NCI-H2196 treated with DMSO at 0.1 percent for 48 hours (cell line): ENCODE measurements at regions not wholly inside any gene's neighbourhood (a gene's known extent, or its start where the extent isn't known, plus 50 kb on each side); places are given as distances from the start of the nearest gene placed in this dataset.
"Not testable (repeated sequence)": the region's sequence is repeated elsewhere in the genome, so short reads cannot be mapped to it uniquely, and the experiment has no call there.

Source experiments
- DNase-seq: peaks from one replicate; lab custom pipeline; 2025; ENCODE audit not compliant: unreplicated experiment; lab: John Stamatoyannopoulos, UW

DNA sequence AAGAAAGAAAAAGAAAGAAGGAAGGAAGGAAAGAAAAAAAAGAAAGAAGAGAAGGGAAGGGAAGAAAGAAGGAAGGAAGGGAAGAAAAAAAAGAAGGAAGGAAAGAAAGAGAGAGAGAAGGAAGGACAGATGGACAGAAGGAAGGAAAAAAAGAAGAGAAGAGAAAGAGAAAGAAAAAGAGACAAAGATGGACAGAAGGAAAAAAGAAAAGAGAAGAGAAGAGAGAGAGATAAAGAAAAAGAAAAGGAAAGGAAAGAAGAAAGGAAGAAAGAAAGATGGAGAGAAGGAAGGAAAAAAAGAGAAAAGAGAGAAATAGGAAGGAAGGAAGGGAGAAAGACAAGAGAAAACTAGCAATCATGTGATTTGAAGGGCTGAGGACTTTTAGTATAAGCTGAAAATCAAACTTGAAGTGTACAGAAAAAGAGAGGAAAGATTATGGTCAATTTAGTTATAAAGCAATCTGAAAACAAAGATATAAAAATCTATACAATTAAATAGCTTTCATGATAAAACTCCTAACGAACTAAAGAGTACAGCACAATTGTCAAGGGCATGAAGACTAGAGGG lies 115.3 kb downstream of the LTN1 start:
- DNase-seq = no peak

- DNase-seq = no peak
Measured at GRCh38 chr21:28875078-28875477, 117.6 kb downstream of the LTN1 start.

- DNase-seq = no peak
Measured at GRCh38 chr21:28872218-28872617, 120.5 kb downstream of the LTN1 start.

DNA sequence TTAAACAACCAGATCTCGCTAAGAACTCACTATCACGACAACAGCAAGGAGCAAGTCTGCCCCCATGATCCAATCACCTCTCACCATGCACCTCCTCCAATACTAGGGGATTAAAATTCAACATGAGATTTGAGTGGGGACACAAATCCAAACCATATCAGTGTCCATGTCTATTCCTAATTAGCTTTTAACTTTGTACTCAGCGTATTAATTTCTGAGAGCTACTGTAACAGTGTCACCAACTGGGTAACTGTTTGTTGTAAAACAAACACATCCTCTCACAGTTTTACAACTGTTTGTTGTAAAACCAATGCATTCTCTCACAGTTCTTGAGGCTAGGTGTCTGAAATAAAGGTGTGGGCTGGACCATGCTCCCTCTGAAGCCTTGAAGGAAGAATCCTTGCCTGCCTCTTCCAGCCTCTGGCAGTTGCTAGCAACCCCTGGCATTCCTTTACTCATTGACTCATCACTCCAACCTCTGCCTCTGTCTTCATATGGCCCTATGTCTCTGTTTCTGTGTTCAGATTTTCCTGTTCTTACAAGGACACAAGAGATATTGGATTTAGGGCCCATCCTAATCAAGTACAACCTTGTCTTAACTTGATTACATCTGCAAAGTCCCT lies 121.2 kb downstream of the LTN1 start:
- no peak for DNase-seq

GRCh38 chr21:28867401-28867800 lies 125.3 kb downstream of the LTN1 start:
- DNase-seq = no peak

DNA sequence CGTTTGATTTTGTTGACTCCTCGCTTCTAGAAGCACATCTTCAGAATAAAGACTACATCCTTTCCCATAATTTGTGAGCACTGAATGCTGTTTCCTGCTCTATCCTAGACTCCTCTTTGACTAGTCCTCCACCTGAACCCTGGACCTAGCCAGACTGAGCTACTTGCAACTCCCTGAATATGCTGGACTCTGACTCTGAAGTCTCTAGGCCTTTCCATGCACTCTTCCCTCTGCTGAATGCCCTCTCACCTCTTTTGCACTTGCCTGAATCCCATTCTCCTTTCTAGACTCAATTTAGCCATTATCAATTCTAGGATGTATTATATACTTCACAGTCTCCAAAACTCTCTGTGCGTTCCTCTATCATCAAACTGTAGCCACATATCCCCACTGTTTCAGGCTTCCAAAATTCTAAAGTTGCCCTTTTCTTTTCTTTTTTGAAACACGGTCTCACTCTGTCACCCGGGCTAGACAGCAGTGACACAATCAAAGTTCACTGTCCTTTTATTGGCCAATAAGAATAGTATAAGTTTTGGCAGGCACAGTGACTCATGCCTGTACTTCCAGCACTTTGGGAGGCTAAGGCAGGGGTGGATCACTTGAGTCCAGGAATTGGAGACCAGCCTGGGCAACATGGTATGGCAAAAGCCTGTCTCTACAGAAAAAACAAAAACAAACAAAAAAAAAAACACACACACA lies 127.0 kb downstream of the LTN1 start:
- DNase-seq = no peak

GRCh38 chr21:28858424-28858823 lies 134.3 kb downstream of the LTN1 start:
- DNase-seq = no peak

- no peak for DNase-seq
Measured at GRCh38 chr21:28857752-28858151, 134.9 kb downstream of the LTN1 start.

- no peak for DNase-seq
Measured at GRCh38 chr21:28856588-28857250, 136.0 kb downstream of the LTN1 start.

- no peak for DNase-seq
Measured at GRCh38 chr21:28852706-28853105, 140.0 kb downstream of the LTN1 start.

- DNase-seq = no peak
Measured at GRCh38 chr21:28851645-28852044, 141.0 kb downstream of the LTN1 start.

GRCh38 chr21:28839237-28839636 lies 153.4 kb downstream of the LTN1 start:
- DNase-seq = not testable (repeated sequence)

GRCh38 chr21:28837426-28837825 lies 155.3 kb downstream of the LTN1 start:
- not testable (repeated sequence) for DNase-seq

- not testable (repeated sequence) for DNase-seq
Measured at GRCh38 chr21:28836588-28836987, 156.1 kb downstream of the LTN1 start.

- no peak for DNase-seq
Measured at GRCh38 chr21:28834335-28835238, 158.1 kb downstream of the LTN1 start.

DNA sequence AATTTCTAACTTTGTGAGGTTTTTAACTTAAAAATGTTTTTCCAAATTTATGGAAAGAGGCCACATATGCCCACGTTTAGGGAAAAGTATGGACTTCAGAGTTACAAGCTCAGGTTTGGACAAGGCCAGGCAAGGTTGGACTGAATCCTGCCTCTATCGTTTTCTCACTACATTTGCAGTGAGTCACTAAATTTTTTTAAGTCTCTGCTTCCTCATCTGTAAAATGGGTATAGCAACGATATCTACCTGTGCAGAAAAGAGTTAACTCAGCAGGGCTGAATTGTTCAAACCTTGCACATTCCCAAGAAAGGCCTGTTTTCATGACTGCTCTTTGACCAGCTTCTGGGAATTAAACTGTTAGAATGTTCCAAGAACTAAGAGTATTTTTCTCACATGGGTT lies 159.1 kb downstream of the LTN1 start:
- no peak for DNase-seq

- no peak for DNase-seq
Measured at GRCh38 chr21:28833182-28833581, 159.5 kb downstream of the LTN1 start.

- DNase-seq = no peak
Measured at GRCh38 chr21:28832715-28833061, 160.0 kb downstream of the LTN1 start.

- no peak for DNase-seq
Measured at GRCh38 chr21:28832013-28832714, 160.5 kb downstream of the LTN1 start.

DNA sequence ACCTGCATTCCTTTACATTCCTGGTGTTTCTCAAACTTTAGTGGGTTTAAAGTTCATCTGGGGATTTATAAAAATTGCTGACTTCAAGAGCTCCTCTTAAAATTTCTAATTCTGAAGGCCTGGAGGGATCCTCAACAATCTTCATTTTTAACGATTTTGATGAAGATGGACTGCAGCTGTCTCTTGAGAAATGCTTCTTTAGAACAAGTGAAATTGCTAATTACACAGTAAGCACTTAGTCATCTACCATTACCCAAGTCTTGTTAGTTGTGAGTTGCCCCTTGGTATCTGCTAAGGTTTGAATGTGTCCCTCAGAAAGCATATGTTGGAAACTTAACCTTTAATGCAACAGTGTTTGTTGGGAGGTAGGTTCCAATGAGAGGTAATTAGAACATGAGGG lies 163.7 kb downstream of the LTN1 start:
- DNase-seq = no peak
